ENCODE measurements at regions not wholly inside any gene's neighbourhood (a gene's known extent, or its start where the extent isn't known, plus 50 kb on each side); places are given as distances from the start of the nearest gene placed in this dataset.

DNA sequence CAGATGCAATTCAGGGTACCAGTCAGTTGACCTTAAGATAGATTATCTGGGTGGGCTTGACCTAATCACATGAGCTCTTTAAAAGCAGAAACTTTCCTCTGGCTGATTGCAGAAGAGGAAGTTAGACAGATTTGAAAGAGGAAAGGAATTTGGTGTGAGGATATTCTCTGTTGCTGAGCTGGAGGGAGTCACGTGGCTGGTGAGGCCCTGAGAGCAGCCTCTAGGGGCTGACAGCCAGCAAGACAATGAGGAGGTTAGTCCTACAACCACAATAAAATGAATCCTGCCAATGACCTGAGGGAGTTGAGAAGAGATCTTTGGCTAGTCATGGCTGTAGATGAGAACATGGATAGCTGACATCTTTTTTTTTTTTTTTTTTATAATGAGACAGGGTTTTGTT, 87.0 kb upstream of the B3GAT2 start:
- WGBS, 2 donors: 10 to 37% methylated on average over 1 of the region's 1 CpG
- Histone ChIP-seq H3K27me3 (no peaks in the 10 kb centered on the region), H3K4me1 (no peaks in the 10 kb centered on the region), H3K9me3 (no peaks in the 10 kb centered on the region), H3K36me3 (replicated peaks in 1 of 2; ENCODE audit: insufficient read depth in 1 of 2, low read depth in 2 of 2) (no peaks in the 10 kb centered on the region), H3K4me3 (no peak overlapping the region), H3K27ac (no peak overlapping the region)
- intact Hi-C loops (cut with DNase I): no loop called here
- DNase-seq (no peak), ATAC-seq (no peak)
- TF ChIP-seq POLR2A (IDR thresholded peaks at IDR 0.05): no peak
- TF ChIP-seq, protein P1, sequence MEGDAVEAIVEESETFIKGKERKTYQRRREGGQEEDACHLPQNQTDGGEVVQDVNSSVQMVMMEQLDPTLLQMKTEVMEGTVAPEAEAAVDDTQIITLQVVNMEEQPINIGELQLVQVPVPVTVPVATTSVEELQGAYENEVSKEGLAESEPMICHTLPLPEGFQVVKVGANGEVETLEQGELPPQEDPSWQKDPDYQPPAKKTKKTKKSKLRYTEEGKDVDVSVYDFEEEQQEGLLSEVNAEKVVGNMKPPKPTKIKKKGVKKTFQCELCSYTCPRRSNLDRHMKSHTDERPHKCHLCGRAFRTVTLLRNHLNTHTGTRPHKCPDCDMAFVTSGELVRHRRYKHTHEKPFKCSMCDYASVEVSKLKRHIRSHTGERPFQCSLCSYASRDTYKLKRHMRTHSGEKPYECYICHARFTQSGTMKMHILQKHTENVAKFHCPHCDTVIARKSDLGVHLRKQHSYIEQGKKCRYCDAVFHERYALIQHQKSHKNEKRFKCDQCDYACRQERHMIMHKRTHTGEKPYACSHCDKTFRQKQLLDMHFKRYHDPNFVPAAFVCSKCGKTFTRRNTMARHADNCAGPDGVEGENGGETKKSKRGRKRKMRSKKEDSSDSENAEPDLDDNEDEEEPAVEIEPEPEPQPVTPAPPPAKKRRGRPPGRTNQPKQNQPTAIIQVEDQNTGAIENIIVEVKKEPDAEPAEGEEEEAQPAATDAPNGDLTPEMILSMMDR (IDR thresholded peaks at IDR 0.05): no peak

DNA sequence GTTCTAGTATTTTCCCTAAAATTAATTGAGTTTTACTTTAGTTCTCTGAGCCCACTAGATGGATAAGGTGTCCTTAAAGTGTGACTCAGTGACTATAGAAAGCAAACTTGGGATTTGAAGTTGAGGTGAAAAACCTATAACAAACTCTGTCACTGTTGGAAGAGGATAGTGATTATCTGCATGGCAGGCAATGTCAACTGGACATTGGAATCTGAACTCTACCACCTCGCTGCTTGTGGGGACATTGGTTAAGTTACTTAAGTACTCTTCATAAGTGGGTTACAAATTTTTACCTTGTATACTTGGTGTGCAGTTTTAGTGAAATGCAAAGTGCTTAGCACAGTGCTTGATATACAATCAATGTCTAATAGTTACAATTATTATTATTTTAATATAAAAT, 87.9 kb upstream of the B3GAT2 start:
- WGBS, 2 donors: 58 to 72% methylated on average over 1 of the region's 1 CpG
- Histone ChIP-seq H3K4me1 (no peaks in the 10 kb centered on the region), H3K9me3 (no peaks in the 10 kb centered on the region), H3K36me3 (replicated peaks in 1 of 2; ENCODE audit: insufficient read depth in 1 of 2, low read depth in 2 of 2) (no peaks in the 10 kb centered on the region), H3K4me3 (no peak overlapping the region), H3K27me3 (no peaks in the 10 kb centered on the region), H3K27ac (no peak overlapping the region)
- TF ChIP-seq POLR2A (IDR thresholded peaks at IDR 0.05): no peak
- TF ChIP-seq, protein P1 (IDR thresholded peaks at IDR 0.05): no peak
- DNase-seq (no peak), ATAC-seq (no peak)
- intact Hi-C loops (cut with DNase I): no loop called here

DNA sequence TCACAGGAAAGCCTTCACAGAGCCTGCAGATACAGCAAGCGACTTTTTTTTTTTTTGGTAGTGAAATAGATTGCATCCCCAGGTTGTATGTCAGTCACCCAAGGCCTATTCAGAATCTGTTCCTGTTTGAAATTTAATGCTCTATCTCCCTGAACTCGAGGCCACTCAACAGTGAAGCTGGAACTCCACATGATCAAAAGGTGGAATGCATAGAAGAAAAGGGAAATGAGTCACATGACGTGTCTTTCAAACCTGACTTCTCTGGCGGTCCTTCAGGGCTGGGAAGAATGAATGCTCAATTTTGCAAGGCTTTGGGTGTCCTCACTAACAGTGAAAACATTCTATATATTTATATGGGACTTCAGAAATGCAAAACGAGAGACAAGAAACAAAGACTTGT, 88.4 kb upstream of the B3GAT2 start:
- Histone ChIP-seq H3K4me1 (no peaks in the 10 kb centered on the region), H3K27ac (no peak overlapping the region), H3K27me3 (no peaks in the 10 kb centered on the region), H3K4me3 (no peak overlapping the region), H3K9me3 (no peaks in the 10 kb centered on the region), H3K36me3 (replicated peaks in 1 of 2; ENCODE audit: insufficient read depth in 1 of 2, low read depth in 2 of 2) (no peaks in the 10 kb centered on the region)
- TF ChIP-seq POLR2A (IDR thresholded peaks at IDR 0.05): no peak
- TF ChIP-seq, protein P1 (IDR thresholded peaks at IDR 0.05): no peak
- intact Hi-C loops (cut with DNase I): no loop called here
- DNase-seq (no peak), ATAC-seq (no peak)
- WGBS, 2 donors: 64 to 72% methylated on average over 5 of the region's 5 CpGs

DNA sequence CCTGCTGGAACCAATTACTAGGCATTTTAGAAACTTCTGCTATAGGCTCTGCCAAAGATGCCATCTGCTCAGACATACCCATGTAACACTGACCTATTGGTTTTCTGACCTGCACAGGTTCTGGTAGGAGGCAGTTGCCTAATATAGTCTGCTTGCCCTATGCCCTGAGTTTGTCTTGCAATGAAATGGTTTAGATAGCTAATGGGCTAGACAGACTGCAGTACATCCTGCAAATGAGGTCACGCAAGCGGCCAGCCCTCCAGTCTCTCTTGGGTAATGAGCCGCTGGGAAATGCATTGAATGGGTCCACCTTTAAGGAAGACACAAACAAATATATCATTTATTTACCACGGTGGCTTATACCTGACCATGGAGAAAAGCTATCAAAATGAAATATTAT, 90.6 kb upstream of the B3GAT2 start:
- no peak for ATAC-seq
- TF ChIP-seq, protein P1 (IDR thresholded peaks at IDR 0.05): no peak

DNA sequence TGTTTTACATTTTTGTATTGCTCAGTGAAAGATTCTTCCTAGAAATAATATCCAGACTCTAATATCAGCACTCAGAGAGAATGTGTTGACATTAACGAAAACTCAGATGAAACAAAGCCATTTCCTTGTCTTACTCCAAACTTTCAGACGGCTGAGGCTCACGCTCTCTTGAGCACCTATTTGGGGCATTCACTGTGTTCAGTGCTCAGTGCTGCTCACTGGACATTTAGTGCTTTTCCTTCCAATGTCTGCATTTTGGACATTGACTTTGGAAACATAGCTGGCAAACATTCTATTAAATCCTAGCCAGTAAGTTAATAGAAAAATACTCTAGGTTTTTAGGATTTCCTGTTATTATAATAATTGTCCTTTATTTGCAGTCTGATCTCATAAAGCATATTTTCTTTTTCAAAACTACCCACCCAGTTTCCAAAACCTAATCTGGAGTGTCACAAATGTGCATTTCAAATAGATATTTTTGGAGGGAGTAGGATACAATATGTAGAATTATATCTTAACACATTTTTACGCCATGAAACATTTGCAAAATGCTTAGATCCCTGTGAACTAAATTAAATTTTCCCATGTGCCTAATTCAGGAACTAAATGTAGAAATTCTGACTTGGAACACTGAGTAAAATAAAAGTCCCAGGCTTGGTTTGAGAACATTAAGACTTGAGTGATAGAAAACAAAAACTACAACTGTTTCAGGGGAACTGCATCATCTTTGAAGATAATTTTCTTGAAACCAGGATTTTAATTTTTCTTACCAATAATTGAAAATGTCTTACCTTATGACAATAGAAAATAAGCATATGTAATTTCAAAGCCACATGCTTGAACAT, 91.7 kb upstream of the B3GAT2 start:
- no peak for TF ChIP-seq POLR2A (IDR thresholded peaks at IDR 0.05)
- TF ChIP-seq, protein P1 (IDR thresholded peaks at IDR 0.05): no peak
- ATAC-seq: no peak
- no peak overlapping the region for H3K27ac ChIP-seq
- DNase-seq: no peak
- H3K4me1 ChIP-seq: no peaks in the 10 kb centered on the region
- no peaks in the 10 kb centered on the region for H3K36me3 ChIP-seq (replicated peaks in 1 of 2; ENCODE audit: insufficient read depth in 1 of 2, low read depth in 2 of 2)
- H3K4me3 ChIP-seq: no peak overlapping the region
- H3K9me3 ChIP-seq: no peaks in the 10 kb centered on the region
- H3K27me3 ChIP-seq: no peaks in the 10 kb centered on the region
- WGBS, 2 donors: 69 to 75% methylated on average over 4 of the region's 4 CpGs
- intact Hi-C loops (cut with DNase I): no loop called here

More for the DNA sequence above, 90.6 kb upstream of the B3GAT2 start:
- 76 to 85% methylated on average over 4 of the region's 4 CpGs for WGBS, 2 donors
- no peak for DNase-seq
- intact Hi-C loops (cut with DNase I): no loop called here
- Histone ChIP-seq H3K4me3 (no peak overlapping the region), H3K9me3 (no peaks in the 10 kb centered on the region), H3K36me3 (replicated peaks in 1 of 2; ENCODE audit: insufficient read depth in 1 of 2, low read depth in 2 of 2) (no peaks in the 10 kb centered on the region), H3K27ac (no peak overlapping the region), H3K27me3 (no peaks in the 10 kb centered on the region), H3K4me1 (no peaks in the 10 kb centered on the region)

Data from body of pancreas (tissue), 4 donors.